ENCODE measurements at regions not wholly inside any gene's neighbourhood (a gene's known extent, or its start where the extent isn't known, plus 50 kb on each side); places are given as distances from the start of the nearest gene placed in this dataset.

- DNase-seq (ENCODE audit: low read depth in 2 of 3, low spot score in 1 of 3): no peak
Measured at GRCh38 chr6:165986914-165987482, 180.7 kb downstream of the TBXT start.

- no peak for DNase-seq (ENCODE audit: low read depth in 2 of 3, low spot score in 1 of 3)
Measured at GRCh38 chr6:165986311-165986913, 181.2 kb downstream of the TBXT start.

GRCh38 chr6:165985806-165986299, 181.8 kb downstream of the TBXT start:
- DNase-seq (ENCODE audit: low read depth in 2 of 3, low spot score in 1 of 3): no peak

- no peak for DNase-seq (ENCODE audit: low read depth in 2 of 3, low spot score in 1 of 3)
Measured at GRCh38 chr6:165985281-165985805, 182.3 kb downstream of the TBXT start.

- no peak for DNase-seq (ENCODE audit: low read depth in 2 of 3, low spot score in 1 of 3)
Measured at GRCh38 chr6:165984729-165985275, 182.8 kb downstream of the TBXT start.

- DNase-seq (ENCODE audit: low read depth in 2 of 3, low spot score in 1 of 3): no peak
Measured at GRCh38 chr6:165983112-165984072, 184.3 kb downstream of the TBXT start.

GRCh38 chr6:165978476-165978875, 189.2 kb downstream of the TBXT start:
- DNase-seq (ENCODE audit: low read depth in 2 of 3, low spot score in 1 of 3): no peak

GRCh38 chr6:165976684-165977083, 191.0 kb downstream of the TBXT start:
- DNase-seq (ENCODE audit: low read depth in 2 of 3, low spot score in 1 of 3): no peak

GRCh38 chr6:165974817-165975216, 192.8 kb downstream of the TBXT start:
- no peak for DNase-seq (ENCODE audit: low read depth in 2 of 3, low spot score in 1 of 3)

- no peak for DNase-seq (ENCODE audit: low read depth in 2 of 3, low spot score in 1 of 3)
Measured at GRCh38 chr6:165973473-165973872, 194.2 kb downstream of the TBXT start.

GRCh38 chr6:165972139-165972802, 195.4 kb downstream of the TBXT start:
- DNase-seq (ENCODE audit: low read depth in 2 of 3, low spot score in 1 of 3): no peak

- no peak for DNase-seq (ENCODE audit: low read depth in 2 of 3, low spot score in 1 of 3)
Measured at GRCh38 chr6:165971202-165971601, 196.4 kb downstream of the TBXT start.

- no peak for DNase-seq (ENCODE audit: low read depth in 2 of 3, low spot score in 1 of 3)
Measured at GRCh38 chr6:165970001-165970400, 197.7 kb downstream of the TBXT start.

GRCh38 chr6:165969184-165969583, 198.5 kb downstream of the TBXT start:
- DNase-seq (ENCODE audit: low read depth in 2 of 3, low spot score in 1 of 3): no peak

GRCh38 chr6:165968408-165968807, 199.2 kb downstream of the TBXT start:
- DNase-seq (ENCODE audit: low read depth in 2 of 3, low spot score in 1 of 3): no peak

- DNase-seq (ENCODE audit: low read depth in 2 of 3, low spot score in 1 of 3): no peak
Measured at GRCh38 chr6:165967810-165968407, 199.7 kb downstream of the TBXT start.

- DNase-seq (ENCODE audit: low read depth in 2 of 3, low spot score in 1 of 3): no peak
Measured at GRCh38 chr6:165963750-165964149, 203.9 kb downstream of the TBXT start.

- no peak for DNase-seq (ENCODE audit: low read depth in 2 of 3, low spot score in 1 of 3)
Measured at GRCh38 chr6:165962366-165962765, 205.3 kb downstream of the TBXT start.

GRCh38 chr6:165961233-165961632, 206.4 kb downstream of the TBXT start:
- DNase-seq (ENCODE audit: low read depth in 2 of 3, low spot score in 1 of 3): no peak

GRCh38 chr6:165960695-165961094, 207.0 kb downstream of the TBXT start:
- DNase-seq (ENCODE audit: low read depth in 2 of 3, low spot score in 1 of 3): no peak

All from stimulated activated CD4-positive, alpha-beta T cell treated with anti-CD3 and anti-CD28 coated beads, Interleukin-12 subunit alpha, Interleukin-12 subunit beta, amount 100 ng/mL, for 48 hours (primary cell).